Activated CD8-positive, alpha-beta memory T cell treated with anti-CD3 and anti-CD28 coated beads, Interleukin-2, amount 50 U/mL, for 1 hour (primary cell): ENCODE measurements at regions not wholly inside any gene's neighbourhood (a gene's known extent, or its start where the extent isn't known, plus 50 kb on each side); places are given as distances from the start of the nearest gene placed in this dataset.

Experiments used
- DNase-seq: peaks from one replicate; pipeline ENCODE4 v3.0.0-alpha.2; 2020; ENCODE audit errors: extremely low read depth

- DNase-seq = no peak
These were observed 312.9 kb downstream of the RRAGC start for GRCh38 chr1:38546636-38547035.

GRCh38 chr1:38541223-38541622, 318.3 kb downstream of the RRAGC start:
- DNase-seq = no peak

- no peak for DNase-seq
These were observed 319.6 kb downstream of the RRAGC start for GRCh38 chr1:38539931-38540330.

GRCh38 chr1:38538834-38539233, 320.7 kb downstream of the RRAGC start:
- DNase-seq = no peak

GRCh38 chr1:38536089-38536488, 323.5 kb downstream of the RRAGC start:
- no peak for DNase-seq

GRCh38 chr1:38534473-38534823, 325.1 kb downstream of the RRAGC start:
- DNase-seq = no peak

GRCh38 chr1:38533772-38534472, 325.6 kb downstream of the RRAGC start:
- DNase-seq = no peak

- DNase-seq = no peak
These were observed 328.6 kb downstream of the RRAGC start for GRCh38 chr1:38530957-38531356.

- no peak for DNase-seq
These were observed 329.6 kb downstream of the RRAGC start for GRCh38 chr1:38529946-38530345.

GRCh38 chr1:38529391-38529790, 330.2 kb downstream of the RRAGC start:
- no peak for DNase-seq

GRCh38 chr1:38528623-38529022, 330.9 kb downstream of the RRAGC start:
- no peak for DNase-seq

GRCh38 chr1:38527373-38527966, 332.1 kb downstream of the RRAGC start:
- DNase-seq = peak; percentile 16

GRCh38 chr1:38526046-38526445, 333.5 kb downstream of the RRAGC start:
- DNase-seq = no peak

- DNase-seq = no peak
These were observed 334.1 kb downstream of the RRAGC start for GRCh38 chr1:38525343-38526043.

GRCh38 chr1:38524025-38524641, 335.4 kb downstream of the RRAGC start:
- no peak for DNase-seq

- DNase-seq = no peak
These were observed 336.0 kb downstream of the RRAGC start for GRCh38 chr1:38523568-38523939.

GRCh38 chr1:38522915-38523567, 336.5 kb downstream of the RRAGC start:
- DNase-seq = no peak

GRCh38 chr1:38516560-38516959, 343.0 kb downstream of the RRAGC start:
- no peak for DNase-seq

- no peak for DNase-seq
These were observed 346.8 kb downstream of the RRAGC start for GRCh38 chr1:38512789-38513188.

GRCh38 chr1:38512024-38512767, 347.4 kb downstream of the RRAGC start:
- DNase-seq = no peak

- DNase-seq = no peak
These were observed 351.3 kb downstream of the RRAGC start for GRCh38 chr1:38508232-38508631.

- no peak for DNase-seq
These were observed 352.0 kb downstream of the RRAGC start for GRCh38 chr1:38507563-38507962.
